GM19239 (cell line): ENCODE measurements at regions not wholly inside any gene's neighbourhood (a gene's known extent, or its start where the extent isn't known, plus 50 kb on each side); places are given as distances from the start of the nearest gene placed in this dataset.

ENCODE experiments used
- DNase-seq: peaks from one replicate; pipeline ENCODE4 v3.0.0; 2011; ENCODE audit warnings: low spot score; ENCODE audit not compliant: insufficient read length
- FAIRE-seq: peaks from 2 replicates; lab custom pipeline; 2011; peaks lifted over from hg19 to GRCh38; lab: Jason Lieb, UNC

- FAIRE-seq, result peak; percentile 71
Observed at GRCh38 chr16:16861546-16861945, 482.6 kb downstream of the NPIPA7 start.

GRCh38 chr16:16863672-16864071 lies 484.7 kb downstream of the NPIPA7 start:
- DNase-seq (no peak), FAIRE-seq (no peak)

More at GRCh38 chr16:16861546-16861945, 482.6 kb downstream of the NPIPA7 start:
- peak; percentile 53 for DNase-seq

DNA sequence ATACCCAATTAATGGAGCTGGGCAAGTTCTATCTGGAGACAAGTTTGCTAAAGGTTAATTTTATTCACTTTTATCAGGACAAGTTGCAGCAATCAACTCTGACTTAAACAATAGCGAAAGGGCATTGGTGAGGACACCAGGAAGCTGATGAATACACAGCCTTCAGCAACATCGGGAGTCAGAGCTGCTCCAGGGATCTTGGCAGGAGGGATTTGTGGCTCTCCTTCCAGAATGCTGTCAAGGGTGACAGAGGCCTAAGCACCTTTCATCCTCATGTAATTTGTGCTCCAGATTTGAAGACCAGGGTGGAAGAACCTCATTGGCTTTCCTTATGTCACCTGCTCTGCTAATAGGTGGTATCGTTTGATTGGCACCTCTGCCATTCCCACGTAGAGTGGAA lies 485.6 kb downstream of the NPIPA7 start:
- DNase-seq (no peak), FAIRE-seq (no peak)

GRCh38 chr16:16865374-16865773 lies 486.4 kb downstream of the NPIPA7 start:
- no peak for DNase-seq
- FAIRE-seq, result no peak

DNA sequence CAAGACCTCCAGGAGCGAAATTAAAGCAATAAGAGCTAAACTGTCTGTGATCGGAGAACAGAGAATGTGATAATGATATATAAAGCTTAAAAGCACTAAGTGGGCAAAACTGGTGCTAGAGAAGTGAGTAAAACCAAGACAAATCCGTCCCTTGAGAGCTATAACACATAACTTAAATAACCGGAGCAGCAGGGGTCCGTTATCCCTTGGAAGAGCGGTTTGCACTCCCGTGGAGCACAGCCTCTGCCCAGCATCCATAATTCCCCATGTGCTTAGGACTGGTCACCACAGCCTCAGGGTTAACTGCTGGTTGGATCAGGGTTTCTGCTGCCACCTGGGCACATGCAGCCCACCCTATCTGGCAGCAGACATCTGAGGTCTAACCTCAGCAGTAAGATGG lies 489.0 kb downstream of the NPIPA7 start:
- DNase-seq (no peak), FAIRE-seq (no peak)

DNA sequence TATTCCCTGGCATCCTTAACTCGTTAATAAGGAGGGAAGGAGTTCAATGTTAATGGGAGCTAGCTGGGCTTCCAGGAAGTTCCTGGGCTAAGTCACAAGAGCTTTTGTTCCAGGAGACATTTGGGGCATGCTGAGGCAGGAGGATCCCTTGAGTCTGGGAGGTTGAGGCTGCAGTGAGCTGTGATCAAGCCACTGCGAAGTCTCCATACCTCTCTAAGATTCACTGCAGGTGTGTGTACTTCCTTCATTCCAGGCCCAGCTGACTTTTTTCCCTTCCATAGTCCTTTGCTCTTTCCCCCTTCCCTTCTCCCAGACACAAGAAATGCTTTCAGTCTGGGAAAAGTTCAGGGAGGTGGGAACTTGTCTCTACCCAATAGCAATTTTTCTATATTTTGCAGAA lies 489.8 kb downstream of the NPIPA7 start:
- FAIRE-seq, result no peak
- DNase-seq, result no peak

- FAIRE-seq, result no peak
Observed at GRCh38 chr16:16869746-16870145, 490.8 kb downstream of the NPIPA7 start.

GRCh38 chr16:16871196-16871595 lies 492.3 kb downstream of the NPIPA7 start:
- FAIRE-seq, result no peak
- no peak for DNase-seq

More at GRCh38 chr16:16869746-16870145, 490.8 kb downstream of the NPIPA7 start:
- no peak for DNase-seq

DNA sequence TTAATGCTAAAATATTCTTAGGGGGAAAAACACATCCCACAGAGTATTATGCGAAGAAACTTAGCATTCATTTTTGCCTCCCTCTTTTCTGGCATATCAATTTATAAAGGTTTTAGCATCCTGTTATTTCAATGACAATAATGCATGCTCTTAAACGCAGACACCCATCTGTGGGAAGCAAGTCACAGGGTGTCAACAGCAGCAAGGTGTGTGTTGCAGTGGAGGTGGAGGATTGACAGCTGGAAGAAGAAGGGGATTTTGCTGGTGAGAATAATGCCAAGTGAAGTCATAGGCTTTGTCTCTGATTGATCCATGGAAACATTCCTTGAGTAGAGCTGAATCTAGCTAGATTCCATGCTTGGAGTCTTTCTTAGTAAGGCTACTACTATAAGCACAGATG lies 498.1 kb downstream of the NPIPA7 start:
- FAIRE-seq (no peak), DNase-seq (no peak)

DNA sequence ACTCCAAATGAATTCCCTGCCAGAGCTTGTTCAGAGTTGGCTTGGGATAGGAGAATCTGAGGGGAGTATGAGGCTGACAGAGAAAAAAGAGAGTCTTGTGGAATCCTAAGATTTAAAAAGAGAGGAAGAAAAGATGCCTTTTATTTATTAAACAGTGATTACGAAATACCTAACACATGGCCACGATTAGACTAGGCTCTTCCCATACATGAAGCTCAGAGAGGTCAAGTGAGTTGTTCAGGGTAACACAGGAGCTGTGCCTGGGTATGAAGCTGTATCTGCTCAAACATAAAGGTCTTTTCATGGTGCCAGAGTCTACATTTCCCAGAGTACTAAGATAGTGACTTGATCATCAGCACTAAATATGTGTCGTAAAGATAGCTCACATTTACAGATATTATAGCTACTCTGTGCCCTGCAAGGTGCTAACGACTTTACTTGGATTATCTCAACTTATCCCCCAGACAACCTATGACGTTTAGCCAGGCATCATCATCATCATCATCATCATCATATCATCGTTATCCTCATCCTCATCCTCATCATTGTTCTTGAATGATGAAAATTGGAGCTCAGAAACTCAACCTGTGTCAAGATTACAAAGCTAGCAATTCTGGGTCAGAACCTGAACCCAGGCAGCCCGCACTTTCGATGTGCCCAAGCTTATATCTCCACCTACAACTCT lies 500.8 kb downstream of the NPIPA7 start:
- DNase-seq (no peak), FAIRE-seq (no peak)

DNA sequence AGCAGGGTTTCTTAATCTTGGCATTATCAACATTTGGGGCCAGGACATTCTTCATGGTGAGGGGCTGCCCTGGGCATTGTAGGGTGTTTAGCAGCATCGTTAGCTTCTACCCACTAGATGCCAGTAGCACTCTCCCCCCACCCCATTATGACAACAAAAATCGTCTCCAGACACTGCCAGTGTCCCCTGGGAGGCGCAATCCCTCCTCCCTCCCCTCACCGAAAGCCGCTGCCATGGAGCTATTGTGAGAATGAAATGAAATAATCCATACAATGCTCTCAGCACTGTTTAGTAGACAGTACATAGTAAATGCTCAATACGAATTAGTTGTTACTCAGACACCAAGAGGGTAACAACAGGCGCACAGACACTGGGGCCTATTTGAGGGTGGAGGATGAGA lies 502.9 kb downstream of the NPIPA7 start:
- DNase-seq (no peak), FAIRE-seq (no peak)

DNA sequence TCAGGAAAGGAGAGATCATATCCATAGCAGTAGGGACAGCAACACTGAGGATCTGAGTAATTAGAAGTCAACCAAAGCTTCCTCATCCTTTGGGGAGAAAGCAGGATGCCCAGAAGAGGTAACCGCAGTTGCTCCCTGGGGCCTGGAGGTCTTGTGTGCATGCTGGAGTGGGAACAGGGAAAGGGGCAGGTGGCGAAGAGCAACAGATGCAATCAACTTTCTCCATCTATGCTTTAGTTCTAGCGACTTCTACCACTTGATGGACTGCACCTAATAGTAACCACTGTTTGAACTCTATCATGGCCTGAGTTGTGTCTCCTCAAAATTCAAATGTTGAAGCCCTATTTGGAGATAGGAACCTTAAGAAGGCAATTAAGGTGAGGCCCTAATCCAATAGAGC lies 503.8 kb downstream of the NPIPA7 start:
- FAIRE-seq (no peak), DNase-seq (no peak)

DNA sequence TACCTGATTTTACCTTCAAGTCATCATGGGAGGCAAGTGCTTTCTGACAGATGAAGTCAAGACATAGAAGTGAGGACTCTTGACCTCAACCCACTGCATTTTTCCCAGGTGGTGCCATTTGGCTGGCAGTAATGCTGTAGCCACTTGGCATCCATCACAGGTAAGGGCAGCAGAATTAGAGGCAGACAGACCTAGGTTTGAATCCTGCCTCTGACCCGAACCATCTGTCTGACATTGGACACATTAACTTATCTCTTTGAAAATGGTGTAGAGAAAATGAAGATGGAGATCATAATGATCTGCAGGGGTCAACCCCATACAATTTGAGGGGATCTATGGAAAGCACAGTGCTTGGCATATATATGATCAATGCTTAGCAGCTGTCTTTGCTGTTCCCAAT lies 505.5 kb downstream of the NPIPA7 start:
- FAIRE-seq, result no peak
- no peak for DNase-seq

GRCh38 chr16:16887193-16887592 lies 508.3 kb downstream of the NPIPA7 start:
- FAIRE-seq (no peak), DNase-seq (no peak)

DNA sequence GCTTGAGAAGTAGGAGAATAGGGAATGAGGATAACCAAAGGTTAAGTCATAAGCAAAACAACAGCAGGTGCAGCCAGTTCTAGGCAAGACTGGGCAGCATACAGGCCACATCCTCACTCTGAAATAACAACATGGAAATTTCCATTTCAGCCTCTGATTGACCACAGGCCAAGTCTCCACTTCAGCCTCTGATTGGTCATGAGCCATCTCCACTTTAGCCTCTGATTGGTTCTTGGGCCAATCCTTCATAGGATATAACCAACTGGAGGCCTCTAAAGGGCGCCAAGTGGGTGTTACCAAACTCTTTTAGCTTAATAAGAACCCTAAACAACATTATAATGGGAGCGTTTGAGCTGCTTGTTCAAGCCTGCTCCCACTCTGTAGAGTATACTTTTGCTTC lies 512.0 kb downstream of the NPIPA7 start:
- FAIRE-seq (no peak), DNase-seq (no peak)

- FAIRE-seq (no peak), DNase-seq (no peak)
Observed at GRCh38 chr16:16904601-16905000, 525.7 kb downstream of the NPIPA7 start.

GRCh38 chr16:16905850-16906249 lies 526.9 kb downstream of the NPIPA7 start:
- DNase-seq (no peak), FAIRE-seq (no peak)

DNA sequence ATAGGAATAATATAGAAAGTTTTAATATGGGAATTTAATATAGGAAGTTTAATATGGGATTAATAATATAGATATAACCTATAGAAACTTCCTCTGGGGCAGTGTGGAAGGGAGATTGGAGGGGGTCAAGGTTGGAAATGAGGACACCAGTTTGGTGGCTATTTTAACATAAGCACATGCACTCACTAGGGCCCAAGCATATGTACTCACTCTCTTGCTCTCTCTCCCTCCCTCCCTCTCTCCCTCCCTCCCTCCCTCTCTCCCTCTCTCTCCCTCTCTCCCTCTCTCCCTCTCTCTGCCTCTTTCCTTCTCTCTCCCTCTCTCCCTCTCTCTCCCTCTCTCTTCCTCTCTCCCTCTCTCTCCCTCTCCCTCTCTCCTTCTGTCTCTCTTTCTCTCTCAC lies 528.1 kb downstream of the NPIPA7 start:
- no peak for DNase-seq

GRCh38 chr16:16908077-16908476 lies 529.1 kb downstream of the NPIPA7 start:
- FAIRE-seq, result no peak

More for the DNA sequence above, 528.1 kb downstream of the NPIPA7 start:
- FAIRE-seq, result no peak

DNA sequence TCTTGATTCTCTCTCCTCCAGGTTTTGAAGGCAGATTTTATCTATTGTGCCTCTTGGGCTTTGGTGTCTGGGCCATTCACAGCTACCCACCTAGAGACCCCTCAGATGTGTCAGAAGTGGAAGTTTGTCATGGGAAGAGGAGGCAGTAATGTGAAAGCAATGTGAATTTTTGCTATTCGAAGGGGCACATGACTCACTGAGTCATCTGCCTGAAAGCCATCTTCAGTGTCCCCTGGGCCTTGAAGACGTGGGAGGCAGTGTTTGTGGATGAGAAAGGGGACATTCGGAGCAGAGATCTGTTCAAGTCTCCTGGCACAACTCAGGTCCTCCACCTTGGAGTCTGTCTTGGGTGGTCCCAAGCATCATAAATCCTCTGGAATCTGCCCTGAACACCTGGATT lies 530.2 kb downstream of the NPIPA7 start:
- DNase-seq (no peak), FAIRE-seq (no peak)

More at GRCh38 chr16:16908077-16908476, 529.1 kb downstream of the NPIPA7 start:
- DNase-seq, result no peak

GRCh38 chr16:16910666-16911065 lies 531.7 kb downstream of the NPIPA7 start:
- FAIRE-seq (no peak), DNase-seq (no peak)

DNA sequence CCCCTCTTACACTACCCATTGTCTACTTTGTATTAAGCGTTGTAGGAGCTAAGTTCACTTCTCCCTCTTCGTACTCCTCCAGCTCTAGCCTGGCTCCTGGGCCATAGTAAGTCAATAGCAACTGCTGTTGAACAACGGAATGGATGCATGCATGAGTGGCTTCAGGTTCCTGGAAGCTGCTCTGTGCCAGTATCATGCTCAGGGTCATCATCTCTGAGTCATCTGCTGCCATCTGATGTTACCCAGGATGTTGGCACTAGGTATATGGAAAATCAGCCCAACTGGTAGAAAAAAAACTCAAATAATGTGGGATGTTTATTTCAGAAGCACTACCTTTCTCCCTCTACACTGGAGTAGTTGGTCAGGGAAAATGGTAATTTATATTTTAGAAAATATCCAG lies 536.8 kb downstream of the NPIPA7 start:
- FAIRE-seq, result no peak
- no peak for DNase-seq
